Ovary (tissue), 7 donors: ENCODE measurements at regions not wholly inside any gene's neighbourhood (a gene's known extent, or its start where the extent isn't known, plus 50 kb on each side); places are given as distances from the start of the nearest gene placed in this dataset.

ENCODE experiments used
- DNase-seq, 5 donors: peaks; one replicate each; pipeline ENCODE4 v3.0.0-alpha.2; 2019 to 2020
- H3K27ac ChIP-seq, 2 donors: fragments of 200-600 bp; one replicate each; pipeline versions ENCODE4 v1.5.1 to v1.8.0; 2019 to 2022
- H3K27me3 ChIP-seq: fragments of 200-600 bp; one replicate; pipeline ENCODE4 v1.8.0; 2022
- H3K36me3 ChIP-seq: fragments of 200-600 bp; sonication (generic); one replicate; pipeline ENCODE4 v1.5.1; 2019
- H3K4me1 ChIP-seq: one replicate; pipeline ENCODE4 v1.8.1; 2013; ENCODE audit warnings: mild to moderate bottlenecking, moderate library complexity; ENCODE audit not compliant: insufficient read depth
- H3K4me3 ChIP-seq: fragments of 200-600 bp; sonication (generic); one replicate; pipeline ENCODE4 v1.5.1; 2017
- H3K9me3 ChIP-seq, 2 donors: fragments of 200-600 bp in 1 of 2; sonication (generic) in 1 of 2; one replicate each; pipeline versions ENCODE4 v1.5.1 to v1.8.1; 2013 to 2019; ENCODE audit warnings: mild to moderate bottlenecking in 1 of 2, moderate library complexity in 1 of 2
- EP300 ChIP-seq: sonication (generic); formaldehyde crosslinking; IDR thresholded peaks from one replicate; pipeline ENCODE4 v1.6.1; 2017; ENCODE audit warnings: antibody characterized with exemption
- POLR2A ChIP-seq: fragments of 450-650 bp; IDR thresholded peaks from one replicate; pipeline ENCODE4 v1.6.1; 2017; ENCODE audit warnings: antibody characterized with exemption, mild to moderate bottlenecking, moderate library complexity
- WGBS, 3 donors: extraction: QIAGEN DNeasy Blood & Tissue Kit in 1 of 3; methylation state at CpG; one replicate each; pipeline versions ENCODE4 v1.1.5 to v1.1.7; 2013 to 2017; 5-methylcytosine and 5-hydroxymethylcytosine counted together
- intact Hi-C, 4 donors: fragments of 100-400 bp; cut with DNase I; formaldehyde crosslinking; loops; one replicate each; pipeline versions ENCODE4 v1.11.0 to v1.15.1; 2022 to 2023
- TF ChIP-seq, protein P1 (sequence below), 3 donors: fragments of 450-650 bp in 2 of 3; fragments of 200-600 bp in 1 of 3; IDR thresholded peaks; one replicate each; pipeline versions ENCODE4 v1.5.1 to v1.8.0; 2016 to 2022; ENCODE audit warnings: antibody characterized with exemption in 3 of 3, mild to moderate bottlenecking in 1 of 3
- donor health status: DM: no; HTN: no; CAD: no; lungs with moderate emphysema.
- donor health status: DM: no; HTN: no; CAD: no.
- donor health status: Bipolar disorder and iron deficiency.
- donor health status: DM: no; HTN: no; CAD: no.
- donor health status: DM: yes; HTN: yes; CAD: no.

DNA sequence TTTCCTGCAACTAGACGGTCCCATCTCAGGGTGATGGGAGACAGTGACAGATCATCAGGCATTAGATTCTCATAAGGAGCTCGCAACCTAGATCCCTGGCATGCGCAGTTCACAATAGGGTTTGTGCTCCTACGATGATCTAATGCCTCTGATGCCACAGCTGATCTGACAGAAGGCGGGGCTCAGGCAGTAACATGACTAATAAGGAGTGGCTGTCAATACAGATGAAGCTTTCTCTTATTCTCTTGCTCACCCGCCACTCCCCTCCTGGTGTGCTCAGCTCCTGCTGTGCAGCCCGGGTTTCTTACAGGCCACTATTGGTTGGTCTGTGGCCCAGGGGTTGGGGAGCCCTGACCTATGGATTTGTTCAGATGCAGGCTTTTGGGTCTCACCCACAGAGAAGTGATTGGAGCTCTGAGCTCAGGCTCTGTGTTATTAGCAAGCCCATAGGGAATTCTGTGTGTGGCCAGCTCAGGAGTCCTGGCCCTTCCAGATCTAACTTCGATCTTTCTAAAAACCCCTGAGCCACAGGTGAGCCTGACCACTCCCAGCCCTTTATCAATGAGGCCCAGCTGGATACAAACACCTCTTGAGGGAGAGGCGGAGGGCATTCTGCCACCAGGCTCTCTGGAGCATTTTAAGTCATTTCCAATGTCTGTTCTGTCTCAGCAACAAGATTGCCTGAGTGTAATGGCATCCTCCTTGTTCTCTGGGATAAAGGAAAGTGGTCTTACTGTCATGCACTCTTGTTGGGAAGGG is 351.8 kb downstream of the BUD13 start:
- Histone ChIP-seq H3K9me3 (no peaks in the 10 kb centered on the region), H3K36me3 (no peaks in the 10 kb centered on the region), H3K4me1 (no peaks in the 10 kb centered on the region), H3K27ac (no peak overlapping the region), H3K4me3 (no peak overlapping the region), H3K27me3 (no peaks in the 10 kb centered on the region)
- 83 to 87% (median 87%) methylated on average over 9 of the region's 9 CpGs for WGBS, 3 donors
- TF ChIP-seq EP300 (no peak), POLR2A (no peak)
- TF ChIP-seq, protein P1, sequence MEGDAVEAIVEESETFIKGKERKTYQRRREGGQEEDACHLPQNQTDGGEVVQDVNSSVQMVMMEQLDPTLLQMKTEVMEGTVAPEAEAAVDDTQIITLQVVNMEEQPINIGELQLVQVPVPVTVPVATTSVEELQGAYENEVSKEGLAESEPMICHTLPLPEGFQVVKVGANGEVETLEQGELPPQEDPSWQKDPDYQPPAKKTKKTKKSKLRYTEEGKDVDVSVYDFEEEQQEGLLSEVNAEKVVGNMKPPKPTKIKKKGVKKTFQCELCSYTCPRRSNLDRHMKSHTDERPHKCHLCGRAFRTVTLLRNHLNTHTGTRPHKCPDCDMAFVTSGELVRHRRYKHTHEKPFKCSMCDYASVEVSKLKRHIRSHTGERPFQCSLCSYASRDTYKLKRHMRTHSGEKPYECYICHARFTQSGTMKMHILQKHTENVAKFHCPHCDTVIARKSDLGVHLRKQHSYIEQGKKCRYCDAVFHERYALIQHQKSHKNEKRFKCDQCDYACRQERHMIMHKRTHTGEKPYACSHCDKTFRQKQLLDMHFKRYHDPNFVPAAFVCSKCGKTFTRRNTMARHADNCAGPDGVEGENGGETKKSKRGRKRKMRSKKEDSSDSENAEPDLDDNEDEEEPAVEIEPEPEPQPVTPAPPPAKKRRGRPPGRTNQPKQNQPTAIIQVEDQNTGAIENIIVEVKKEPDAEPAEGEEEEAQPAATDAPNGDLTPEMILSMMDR (IDR thresholded peaks at IDR 0.05) = no peak
- intact Hi-C loops = no loop called here
- DNase-seq = no peak

- Histone ChIP-seq H3K4me3 (no peak overlapping the region), H3K9me3 (no peaks in the 10 kb centered on the region), H3K27ac (no peak overlapping the region), H3K27me3 (no peaks in the 10 kb centered on the region), H3K36me3 (no peaks in the 10 kb centered on the region), H3K4me1 (no peaks in the 10 kb centered on the region)
- intact Hi-C loops = no loop called here
- DNase-seq = no peak
- TF ChIP-seq, protein P1 (IDR thresholded peaks at IDR 0.05) = no peak
- TF ChIP-seq EP300 (no peak), POLR2A (no peak)
These were observed 352.8 kb downstream of the BUD13 start for GRCh38 chr11:116420030-116420429.

- intact Hi-C loops = no loop called here
- H3K27ac ChIP-seq = no peak overlapping the region
- WGBS, 3 donors = 80 to 88% (median 85%) methylated on average over 6 of the region's 6 CpGs
- H3K36me3 ChIP-seq = no peaks in the 10 kb centered on the region
- no peaks in the 10 kb centered on the region for H3K9me3 ChIP-seq
- TF ChIP-seq POLR2A (no peak), EP300 (no peak)
- TF ChIP-seq, protein P1 (IDR thresholded peaks at IDR 0.05) = no peak
- H3K4me3 ChIP-seq = no peak overlapping the region
- no peak for DNase-seq
- no peaks in the 10 kb centered on the region for H3K4me1 ChIP-seq
- H3K27me3 ChIP-seq = no peaks in the 10 kb centered on the region
These were observed 354.3 kb downstream of the BUD13 start for GRCh38 chr11:116418388-116419041.

DNA sequence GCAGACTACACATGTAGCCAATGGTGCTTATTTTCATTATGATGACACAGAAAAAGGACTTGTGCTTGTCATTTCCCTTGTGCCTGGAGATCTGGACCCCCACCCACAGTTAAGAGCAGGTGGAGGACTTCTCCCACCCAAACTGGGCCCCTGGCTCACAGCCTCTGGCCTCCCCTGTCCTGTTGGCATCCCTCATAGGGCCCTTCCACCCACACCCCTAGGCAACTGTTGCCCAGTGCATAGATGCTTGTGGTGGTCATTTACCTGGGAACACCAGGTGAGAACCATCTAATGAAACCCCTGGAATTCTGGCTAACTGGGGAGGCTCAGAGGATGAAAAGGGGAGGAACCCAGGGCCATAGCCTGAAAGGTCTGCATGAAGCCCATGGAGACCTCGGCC is 355.9 kb downstream of the BUD13 start:
- intact Hi-C loops = no loop called here
- Histone ChIP-seq H3K27ac (no peak overlapping the region), H3K4me3 (no peak overlapping the region), H3K4me1 (no peaks in the 10 kb centered on the region), H3K36me3 (no peaks in the 10 kb centered on the region), H3K27me3 (no peaks in the 10 kb centered on the region), H3K9me3 (no peaks in the 10 kb centered on the region)
- 90 to 94% (median 90%) methylated on average over 1 of the region's 1 CpG for WGBS, 3 donors
- TF ChIP-seq EP300 = no peak
- no peak for TF ChIP-seq POLR2A
- TF ChIP-seq, protein P1 (IDR thresholded peaks at IDR 0.05) = no peak
- DNase-seq = no peak
